Neuron (in vitro differentiated cells): ENCODE measurements at regions not wholly inside any gene's neighbourhood (a gene's known extent, or its start where the extent isn't known, plus 50 kb on each side); places are given as distances from the start of the nearest gene placed in this dataset.

Source experiments
- H2AFZ ChIP-seq: one replicate; pipeline ENCODE4 v1.6.1; 2013; ENCODE audit warnings: low read depth, mild to moderate bottlenecking, inconsistent platforms, low read length, moderate library complexity
- H3K27me3 ChIP-seq: one replicate; pipeline ENCODE4 v1.6.1; 2013; ENCODE audit warnings: low read length; ENCODE audit not compliant: insufficient read depth
- H3K36me3 ChIP-seq: one replicate; pipeline ENCODE4 v1.6.1; 2013; ENCODE audit warnings: low read length; ENCODE audit not compliant: insufficient read depth
- H3K4me1 ChIP-seq: one replicate; pipeline ENCODE4 v1.6.1; 2013; ENCODE audit warnings: low read length; ENCODE audit not compliant: insufficient read depth
- H3K4me3 ChIP-seq: 2 replicates; pipeline ENCODE4 v1.5.1; 2013; ENCODE audit warnings: mild to moderate bottlenecking, low read length, moderate library complexity
- H3K9me3 ChIP-seq: one replicate; pipeline ENCODE4 v1.6.1; 2013; ENCODE audit warnings: low read length

GRCh38 chr10:123491364-123491763 lies 174.8 kb upstream of the GPR26 start:
- Histone ChIP-seq H3K4me3 (no peak overlapping the region), H3K27me3 (peaks cover 15% of the 10 kb centered on the region), H3K4me1 (no peaks in the 10 kb centered on the region), H3K9me3 (no peaks in the 10 kb centered on the region), H2AFZ (no peak overlapping the region), H3K36me3 (no peaks in the 10 kb centered on the region)

DNA sequence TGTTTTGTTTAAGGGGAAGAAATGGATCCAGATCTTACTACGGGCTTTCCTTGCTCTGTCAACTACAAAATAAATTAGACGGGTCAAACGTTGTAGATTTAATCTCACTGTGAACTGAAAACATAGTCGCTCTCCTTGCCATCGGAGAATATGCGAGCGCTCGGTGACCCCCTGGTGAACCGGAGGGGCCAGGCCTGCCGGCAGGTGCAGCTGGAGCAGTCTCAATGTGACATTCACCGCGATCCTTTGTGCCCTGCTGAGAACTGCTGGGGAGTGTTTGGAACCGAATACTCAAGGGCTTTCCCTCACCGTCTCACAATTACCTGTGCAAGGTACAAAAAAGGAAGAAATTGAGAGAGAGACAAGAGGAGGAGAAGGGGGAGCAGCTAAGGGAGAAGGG lies 174.1 kb upstream of the GPR26 start:
- no peaks in the 10 kb centered on the region for H3K9me3 ChIP-seq
- H3K4me1 ChIP-seq, result no peaks in the 10 kb centered on the region
- no peak overlapping the region for H3K4me3 ChIP-seq
- no peak overlapping the region for H2AFZ ChIP-seq
- peaks cover 15% of the 10 kb centered on the region for H3K27me3 ChIP-seq
- no peaks in the 10 kb centered on the region for H3K36me3 ChIP-seq

GRCh38 chr10:123494301-123494808 lies 171.8 kb upstream of the GPR26 start:
- no peak overlapping the region for H3K4me3 ChIP-seq
- no peaks in the 10 kb centered on the region for H3K4me1 ChIP-seq
- peaks cover 15% of the 10 kb centered on the region for H3K27me3 ChIP-seq
- H2AFZ ChIP-seq, result no peak overlapping the region
- H3K9me3 ChIP-seq, result no peaks in the 10 kb centered on the region
- H3K36me3 ChIP-seq, result no peaks in the 10 kb centered on the region

GRCh38 chr10:123496375-123496774 lies 169.8 kb upstream of the GPR26 start:
- no peak overlapping the region for H3K4me3 ChIP-seq
- no peaks in the 10 kb centered on the region for H3K36me3 ChIP-seq
- H3K27me3 ChIP-seq, result peaks cover 13% of the 10 kb centered on the region
- H2AFZ ChIP-seq, result no peak overlapping the region
- no peaks in the 10 kb centered on the region for H3K9me3 ChIP-seq
- no peaks in the 10 kb centered on the region for H3K4me1 ChIP-seq

DNA sequence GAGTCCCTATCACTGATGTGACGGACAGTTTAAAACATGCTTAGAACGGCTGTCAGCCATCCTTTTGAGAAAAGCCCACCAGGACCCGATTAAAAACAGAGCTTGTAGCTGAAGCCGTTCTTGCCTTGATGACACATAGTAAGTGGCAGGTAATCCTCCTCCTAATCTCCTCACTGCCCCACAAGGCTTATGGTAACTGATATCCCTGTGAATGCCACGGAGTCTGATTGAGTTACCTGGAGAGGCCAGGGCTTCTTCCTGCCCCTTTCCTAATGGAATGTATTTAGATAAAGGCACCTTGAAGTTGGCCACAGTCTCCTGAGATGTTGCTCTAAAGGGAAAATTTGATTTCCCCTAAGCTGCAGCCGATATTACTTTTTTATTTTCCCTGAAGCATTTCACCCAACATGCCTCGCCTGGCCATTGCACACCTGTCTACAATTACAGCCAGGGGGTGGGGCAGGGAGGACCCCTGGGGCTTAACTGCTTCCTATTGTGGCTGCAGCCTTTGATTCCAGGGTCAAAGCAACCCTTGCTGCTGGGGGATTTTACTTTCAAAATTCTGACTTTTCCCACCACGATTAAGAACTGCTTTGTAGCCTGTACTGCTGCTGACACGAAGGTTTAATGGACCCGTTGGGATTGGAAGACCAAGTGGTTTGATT lies 169.0 kb upstream of the GPR26 start:
- H2AFZ ChIP-seq, result no peak overlapping the region
- no peaks in the 10 kb centered on the region for H3K9me3 ChIP-seq
- H3K27me3 ChIP-seq, result peaks cover 13% of the 10 kb centered on the region
- H3K36me3 ChIP-seq, result no peaks in the 10 kb centered on the region
- no peaks in the 10 kb centered on the region for H3K4me1 ChIP-seq
- H3K4me3 ChIP-seq, result no peak overlapping the region

- H3K4me1 ChIP-seq, result no peaks in the 10 kb centered on the region
- no peak overlapping the region for H3K4me3 ChIP-seq
- no peaks in the 10 kb centered on the region for H3K36me3 ChIP-seq
- H3K9me3 ChIP-seq, result no peaks in the 10 kb centered on the region
- peaks cover 9% of the 10 kb centered on the region for H3K27me3 ChIP-seq
- H2AFZ ChIP-seq, result no peak overlapping the region
These were observed 166.0 kb upstream of the GPR26 start for GRCh38 chr10:123500110-123500509.

GRCh38 chr10:123501148-123501547 lies 165.0 kb upstream of the GPR26 start:
- no peak overlapping the region for H2AFZ ChIP-seq
- H3K4me1 ChIP-seq, result no peaks in the 10 kb centered on the region
- peaks cover 9% of the 10 kb centered on the region for H3K27me3 ChIP-seq
- no peaks in the 10 kb centered on the region for H3K36me3 ChIP-seq
- no peak overlapping the region for H3K4me3 ChIP-seq
- no peaks in the 10 kb centered on the region for H3K9me3 ChIP-seq

DNA sequence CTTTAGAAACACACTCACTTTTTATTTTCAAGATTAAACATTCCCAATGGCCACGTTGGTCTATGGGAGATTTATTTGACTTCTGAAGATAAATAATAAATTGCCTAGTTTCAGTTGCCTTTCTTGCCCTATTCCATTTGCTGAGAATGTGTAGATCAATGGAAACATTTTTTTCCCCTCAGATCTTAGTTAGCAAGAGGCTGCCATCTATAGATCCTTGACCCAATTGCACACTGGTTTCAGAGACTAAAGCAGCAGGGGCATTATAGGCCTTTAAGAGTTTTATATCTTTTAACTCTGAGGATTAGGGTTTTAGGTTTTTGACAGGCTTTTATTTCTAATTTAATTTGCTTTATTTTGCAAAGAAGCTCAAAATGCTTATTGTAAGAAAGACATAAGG lies 163.2 kb upstream of the GPR26 start:
- Histone ChIP-seq H2AFZ (no peak overlapping the region), H3K4me3 (no peak overlapping the region), H3K9me3 (no peaks in the 10 kb centered on the region), H3K27me3 (peaks cover 9% of the 10 kb centered on the region), H3K4me1 (no peaks in the 10 kb centered on the region), H3K36me3 (no peaks in the 10 kb centered on the region)

DNA sequence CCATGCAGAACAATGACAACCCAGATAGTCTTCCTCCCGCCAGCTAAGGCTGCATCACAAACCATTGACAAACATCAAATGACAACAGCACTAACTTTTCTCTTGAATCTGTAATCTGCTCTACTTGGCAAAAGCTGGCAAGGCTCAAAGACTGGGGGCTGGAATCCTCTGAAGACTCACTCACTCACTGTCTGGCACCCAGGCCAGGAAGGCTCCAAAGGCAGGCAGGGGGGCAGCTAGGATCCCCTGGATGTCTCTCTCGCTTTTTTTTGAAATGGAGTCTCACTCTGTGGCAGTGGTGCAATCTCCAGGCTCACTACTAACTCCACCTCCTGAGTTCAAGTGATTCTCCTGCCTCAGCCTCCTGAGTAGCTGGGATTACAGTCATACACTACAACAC lies 159.7 kb upstream of the GPR26 start:
- no peaks in the 10 kb centered on the region for H3K36me3 ChIP-seq
- H3K4me1 ChIP-seq, result no peaks in the 10 kb centered on the region
- peaks cover 8% of the 10 kb centered on the region for H3K27me3 ChIP-seq
- H3K9me3 ChIP-seq, result no peaks in the 10 kb centered on the region
- H2AFZ ChIP-seq, result no peak overlapping the region
- no peak overlapping the region for H3K4me3 ChIP-seq

DNA sequence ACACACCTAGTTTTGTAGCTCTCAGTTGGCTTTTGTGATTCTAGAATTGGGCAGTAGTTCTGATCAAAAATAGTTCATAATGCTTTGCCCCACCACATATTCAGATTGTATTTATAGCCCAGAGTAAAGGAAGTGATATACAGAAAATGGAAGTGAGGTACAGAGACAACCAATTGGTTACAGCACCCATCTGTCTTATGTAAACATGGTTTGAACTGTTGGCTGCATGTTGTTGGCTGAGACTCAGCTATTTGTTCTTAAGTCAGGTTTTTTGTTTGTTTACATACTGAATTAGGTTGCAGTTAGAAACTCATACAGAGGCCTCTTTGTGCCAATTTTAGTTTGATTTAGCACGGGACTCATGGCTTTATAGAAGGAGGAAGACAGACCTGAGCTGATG lies 158.9 kb upstream of the GPR26 start:
- H2AFZ ChIP-seq, result no peak overlapping the region
- no peaks in the 10 kb centered on the region for H3K4me1 ChIP-seq

GRCh38 chr10:123509338-123509737 lies 156.8 kb upstream of the GPR26 start:
- H3K36me3 ChIP-seq, result no peaks in the 10 kb centered on the region
- H3K9me3 ChIP-seq, result no peaks in the 10 kb centered on the region
- no peak overlapping the region for H3K4me3 ChIP-seq
- H2AFZ ChIP-seq, result no peak overlapping the region
- no peaks in the 10 kb centered on the region for H3K4me1 ChIP-seq
- H3K27me3 ChIP-seq, result no peaks in the 10 kb centered on the region

More for the DNA sequence above, 158.9 kb upstream of the GPR26 start:
- no peaks in the 10 kb centered on the region for H3K36me3 ChIP-seq
- H3K4me3 ChIP-seq, result no peak overlapping the region
- no peaks in the 10 kb centered on the region for H3K27me3 ChIP-seq
- no peaks in the 10 kb centered on the region for H3K9me3 ChIP-seq

GRCh38 chr10:123512901-123513775 lies 153.0 kb upstream of the GPR26 start:
- Histone ChIP-seq H3K4me3 (no peak overlapping the region), H3K4me1 (no peaks in the 10 kb centered on the region), H3K9me3 (no peaks in the 10 kb centered on the region), H2AFZ (no peak overlapping the region), H3K36me3 (no peaks in the 10 kb centered on the region), H3K27me3 (no peaks in the 10 kb centered on the region)

DNA sequence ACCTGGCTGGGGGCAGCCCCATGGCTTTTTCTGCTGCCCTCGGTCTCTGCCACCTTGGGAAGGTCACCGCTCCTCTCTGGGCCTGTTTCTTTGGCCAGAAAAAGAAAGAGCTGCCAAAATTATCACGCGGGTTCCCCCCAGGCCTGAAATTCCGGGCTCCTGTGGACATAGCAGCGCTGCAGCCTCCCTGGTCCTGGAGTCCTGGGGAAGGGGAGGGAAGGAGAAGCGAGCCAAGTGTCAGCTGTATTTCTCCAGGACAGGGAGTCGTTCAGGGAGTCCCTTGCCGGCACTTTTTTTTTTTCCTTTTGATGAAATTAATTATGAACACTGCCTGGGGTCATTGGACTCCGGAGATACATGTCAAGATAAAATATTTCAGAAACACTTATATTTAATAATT lies 152.3 kb upstream of the GPR26 start:
- H3K36me3 ChIP-seq, result no peaks in the 10 kb centered on the region
- H3K4me3 ChIP-seq, result no peak overlapping the region
- H3K27me3 ChIP-seq, result no peaks in the 10 kb centered on the region
- no peaks in the 10 kb centered on the region for H3K9me3 ChIP-seq
- no peak overlapping the region for H2AFZ ChIP-seq
- H3K4me1 ChIP-seq, result no peaks in the 10 kb centered on the region
